Inferior parietal cortex (tissue), 1 donor: ENCODE measurements at regions not wholly inside any gene's neighbourhood (a gene's known extent, or its start where the extent isn't known, plus 50 kb on each side); places are given as distances from the start of the nearest gene placed in this dataset.

Experiments
- DNase-seq: peaks from one replicate; pipeline ENCODE4 v3.0.0-alpha.2; 2016; ENCODE audit errors: extremely low spot score

DNA sequence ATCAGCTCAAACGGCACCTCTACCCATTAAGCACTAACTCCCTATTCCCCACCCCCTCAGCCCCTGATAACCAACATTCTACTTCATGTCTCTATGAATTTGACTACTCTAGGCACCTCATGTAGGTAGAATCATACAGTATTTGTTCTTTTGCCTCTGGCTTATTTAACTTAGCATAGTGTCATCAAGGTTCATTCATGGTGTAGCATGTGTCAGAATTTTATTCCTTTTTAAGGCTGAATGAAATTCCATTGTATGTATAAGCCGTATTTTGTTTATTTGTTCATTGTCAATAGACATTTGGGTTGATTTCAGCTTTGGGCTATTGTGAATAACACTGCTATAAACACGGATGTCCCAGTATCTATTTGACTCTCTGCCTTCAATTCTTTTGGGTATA lies 794.9 kb upstream of the SOX9 start:
- DNase-seq, result no peak

DNA sequence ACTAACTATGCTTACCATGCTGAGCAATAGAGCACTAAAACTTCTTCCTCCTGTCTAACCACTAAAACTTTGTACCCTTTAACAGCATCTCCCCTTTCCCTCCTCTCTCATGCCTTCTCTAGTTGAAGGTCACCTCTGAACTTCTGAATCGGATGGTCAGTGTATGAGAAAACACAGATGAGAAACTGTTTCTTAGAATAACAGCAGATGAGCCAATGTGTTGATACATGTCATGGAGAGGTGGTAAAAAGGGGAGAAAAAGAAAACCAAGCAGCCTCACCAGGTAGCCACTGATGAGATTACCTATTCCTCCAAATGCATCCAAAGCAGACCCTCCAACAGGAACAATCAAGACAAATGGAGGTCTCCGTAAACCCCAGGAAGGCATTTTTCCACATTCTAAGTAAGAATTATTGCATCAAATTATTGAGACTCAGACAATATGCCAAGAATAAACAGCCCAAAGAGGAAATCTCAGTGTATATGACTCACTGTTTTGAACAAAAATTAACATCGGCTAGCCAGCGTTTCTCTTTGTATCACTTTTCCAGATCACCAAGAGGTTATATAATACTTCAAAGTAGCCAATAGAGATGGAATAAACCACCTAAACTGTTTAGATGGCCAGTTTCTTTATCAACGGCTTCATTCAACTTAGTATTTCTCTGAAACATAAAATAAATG lies 793.3 kb upstream of the SOX9 start:
- DNase-seq, result no peak

DNA sequence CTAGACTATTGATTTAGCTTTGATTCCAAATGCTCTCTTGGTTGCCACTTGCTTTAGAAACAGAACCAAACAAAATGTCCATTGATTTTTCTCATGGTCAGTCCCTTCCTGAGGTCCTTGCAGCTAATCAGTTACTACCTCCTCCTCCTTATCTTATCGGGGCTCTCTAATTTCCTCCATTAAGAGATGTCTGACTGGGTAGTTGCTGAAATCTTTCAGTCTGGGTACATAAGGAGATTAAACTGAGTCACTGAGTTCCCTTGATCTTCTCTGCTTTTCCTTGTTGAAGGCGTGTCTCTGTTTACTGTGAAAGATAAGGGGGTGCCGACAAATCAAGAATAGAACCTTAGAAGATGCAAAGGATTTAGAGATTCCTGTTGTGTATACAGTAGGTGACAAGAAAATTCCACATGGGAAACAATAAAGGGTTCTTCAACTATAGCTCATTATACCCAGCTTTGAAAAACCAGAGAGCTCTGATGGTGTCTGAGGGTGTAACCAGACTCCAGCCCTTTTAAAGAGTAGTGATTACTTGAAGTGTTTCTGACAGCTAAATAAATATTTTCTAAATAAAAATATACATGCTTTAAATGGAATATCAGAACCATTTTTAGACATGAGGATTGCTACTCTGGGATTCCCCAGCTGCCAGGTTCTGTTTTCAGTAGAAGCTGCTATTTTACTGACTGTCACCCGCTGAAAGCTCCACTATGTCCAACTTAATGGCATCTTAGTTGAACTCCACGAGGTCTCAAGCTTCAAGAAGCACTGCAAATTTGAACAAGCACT lies 791.3 kb upstream of the SOX9 start:
- no peak for DNase-seq

DNA sequence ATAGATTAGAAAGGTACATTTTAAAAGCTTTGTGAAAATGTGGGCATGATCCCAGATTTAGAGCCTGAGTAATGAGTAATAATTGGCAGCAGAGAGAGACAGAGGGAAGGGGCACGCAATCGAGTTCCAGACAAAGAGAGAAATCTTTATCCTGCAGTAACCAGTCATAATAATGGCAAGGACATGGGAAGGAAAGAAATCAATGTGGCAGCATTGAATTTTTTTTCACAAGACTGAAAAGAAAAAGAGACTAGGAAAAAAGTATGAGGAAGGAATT lies 790.8 kb upstream of the SOX9 start:
- no peak for DNase-seq

DNA sequence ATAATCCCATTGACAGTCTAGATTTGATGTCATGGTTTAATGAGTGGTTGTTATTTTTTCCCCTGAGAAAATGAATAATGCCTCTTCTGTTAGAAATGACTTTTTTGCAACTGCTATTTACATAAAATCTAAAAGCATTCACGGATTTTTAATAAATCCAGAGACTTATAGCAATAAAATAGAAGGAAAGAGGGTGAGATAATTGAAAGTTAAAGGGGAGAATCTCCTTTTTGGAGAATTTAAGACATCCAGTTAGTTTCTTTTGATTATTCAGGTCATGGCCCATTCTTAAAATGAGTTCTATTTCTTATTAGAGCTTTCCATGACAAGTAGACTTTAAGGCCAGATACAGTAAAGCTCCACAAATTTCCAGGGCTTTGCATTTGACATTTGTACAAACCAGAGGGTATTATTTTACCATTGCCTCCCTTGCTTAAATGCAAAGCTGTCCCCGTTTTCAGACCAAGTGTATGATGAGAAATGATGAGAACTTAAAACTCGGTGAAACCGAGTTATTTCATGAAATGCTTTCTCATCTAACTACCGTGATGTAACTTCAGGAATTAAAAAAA lies 789.0 kb upstream of the SOX9 start:
- DNase-seq, result peak; percentile 42

DNA sequence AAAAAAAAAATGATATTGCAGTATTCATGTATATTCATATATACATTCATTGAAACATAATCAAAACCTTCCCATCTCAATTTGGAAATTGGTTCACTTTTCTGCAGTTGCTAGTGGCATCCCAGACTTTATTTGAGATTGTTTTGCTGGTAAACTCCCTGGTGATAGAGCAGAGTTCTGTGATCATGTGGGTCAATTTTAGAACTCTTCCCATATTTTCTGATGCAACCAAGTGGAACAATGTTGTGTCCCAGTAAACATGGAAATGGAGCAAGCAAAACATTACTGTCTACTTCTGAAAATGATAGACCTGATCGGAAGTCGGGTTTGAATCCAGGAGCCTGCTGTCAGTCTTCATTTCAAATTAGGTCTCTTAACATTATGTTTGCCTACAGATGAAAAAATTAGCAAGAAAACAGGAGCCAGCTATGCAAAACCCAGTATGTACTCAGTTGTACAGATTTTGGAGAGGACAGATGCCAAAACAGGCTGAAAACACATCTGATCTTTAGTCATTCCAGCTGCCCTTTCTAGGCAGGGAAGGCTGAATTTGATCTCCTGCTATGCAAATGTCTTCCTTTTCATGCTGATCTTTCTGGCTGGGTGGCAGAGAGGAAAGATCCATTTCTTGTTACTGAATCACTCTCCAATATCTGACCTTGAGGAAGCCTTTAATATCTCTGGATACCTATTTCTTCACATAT lies 786.6 kb upstream of the SOX9 start:
- no peak for DNase-seq

DNA sequence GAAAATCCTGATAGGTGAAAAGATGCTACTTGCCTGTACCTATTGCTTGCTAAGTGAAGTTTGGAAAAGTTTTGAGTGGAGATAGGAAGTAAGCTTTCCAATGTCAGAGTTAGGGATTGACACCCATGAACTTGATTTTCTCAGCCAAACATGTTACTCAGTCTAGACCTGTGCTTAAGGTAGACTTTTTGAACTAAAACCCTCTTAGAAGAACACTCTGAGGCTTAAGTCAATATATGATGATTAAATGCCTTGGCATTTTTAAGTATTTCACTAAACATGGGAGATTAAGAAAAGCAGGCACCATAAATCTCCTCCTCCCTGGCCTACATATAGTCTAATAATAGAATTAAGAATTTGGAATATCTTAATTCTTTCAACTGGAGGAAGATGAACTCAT lies 785.6 kb upstream of the SOX9 start:
- no peak for DNase-seq

DNA sequence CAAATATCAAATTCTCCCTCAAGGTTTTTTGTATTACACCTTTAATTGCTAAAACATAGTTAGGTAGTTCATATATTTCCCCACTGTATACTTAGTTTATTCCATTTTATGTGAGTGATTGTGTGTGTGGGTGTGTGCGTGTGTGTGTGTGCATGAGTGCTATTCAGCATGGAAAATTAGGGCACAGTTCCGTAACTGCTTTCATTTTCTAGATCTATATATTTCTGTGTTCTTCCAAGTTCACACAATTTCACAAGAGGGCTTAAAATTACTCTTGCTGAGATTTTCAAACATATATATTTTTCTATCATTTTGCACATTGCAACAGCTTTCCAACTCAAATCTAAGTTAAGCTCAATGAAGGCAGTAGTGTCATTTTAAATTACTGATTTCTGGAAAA lies 782.9 kb upstream of the SOX9 start:
- DNase-seq, result no peak

DNA sequence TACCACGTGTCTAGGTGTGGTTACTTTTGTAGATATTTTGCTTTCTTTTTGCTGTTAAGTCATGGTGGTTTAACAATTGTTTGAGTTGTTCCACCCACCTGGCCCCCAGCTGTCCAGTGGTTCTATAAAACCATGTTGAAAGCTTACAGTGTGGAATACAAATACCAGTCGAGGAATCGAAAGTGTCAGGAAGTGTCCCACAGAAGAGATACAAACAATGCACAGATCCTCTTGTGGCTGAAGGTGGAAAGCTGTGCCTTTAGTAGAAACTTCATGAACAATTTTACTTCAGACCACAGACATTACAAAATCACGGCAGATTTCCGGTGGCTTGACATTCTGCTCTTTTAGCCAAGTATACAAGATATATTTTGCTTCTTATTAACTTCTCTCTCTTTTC lies 782.4 kb upstream of the SOX9 start:
- DNase-seq, result no peak

DNA sequence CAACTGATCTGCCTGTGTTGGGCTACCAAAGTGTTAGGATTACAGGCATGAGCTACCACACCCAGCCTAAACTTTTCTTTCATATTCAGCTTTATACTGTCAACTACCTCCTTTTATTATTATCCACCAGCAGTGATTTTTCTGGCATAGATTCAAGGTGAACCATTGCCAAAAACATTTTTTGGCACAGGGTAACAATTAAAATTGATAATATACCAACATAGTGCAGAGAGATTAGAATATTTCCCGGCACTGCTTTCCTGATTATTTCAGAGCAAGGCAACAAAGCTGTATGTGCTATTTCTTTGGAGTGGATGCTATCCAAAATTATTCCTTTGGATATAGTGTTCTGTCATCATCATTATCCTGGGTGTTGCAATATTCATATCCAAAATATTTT lies 781.6 kb upstream of the SOX9 start:
- no peak for DNase-seq

DNA sequence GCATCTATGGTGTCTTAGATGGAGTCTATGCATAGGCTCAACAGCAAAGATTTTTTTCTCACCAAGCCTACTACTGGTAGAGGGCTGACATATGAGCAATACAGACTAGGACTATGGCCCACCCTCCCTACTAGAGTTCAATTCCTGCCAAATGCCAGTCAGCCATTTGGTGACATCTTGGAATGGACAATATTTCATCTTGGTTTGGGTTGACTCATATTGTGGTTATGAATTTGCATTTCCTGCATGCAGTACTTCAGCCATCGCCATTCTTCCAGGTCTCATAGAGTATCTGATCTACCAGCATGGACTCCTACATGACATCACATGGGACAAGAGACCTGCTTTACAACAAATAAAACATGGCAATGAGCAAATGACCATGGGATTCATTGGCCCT lies 778.1 kb upstream of the SOX9 start:
- DNase-seq, result no peak

DNA sequence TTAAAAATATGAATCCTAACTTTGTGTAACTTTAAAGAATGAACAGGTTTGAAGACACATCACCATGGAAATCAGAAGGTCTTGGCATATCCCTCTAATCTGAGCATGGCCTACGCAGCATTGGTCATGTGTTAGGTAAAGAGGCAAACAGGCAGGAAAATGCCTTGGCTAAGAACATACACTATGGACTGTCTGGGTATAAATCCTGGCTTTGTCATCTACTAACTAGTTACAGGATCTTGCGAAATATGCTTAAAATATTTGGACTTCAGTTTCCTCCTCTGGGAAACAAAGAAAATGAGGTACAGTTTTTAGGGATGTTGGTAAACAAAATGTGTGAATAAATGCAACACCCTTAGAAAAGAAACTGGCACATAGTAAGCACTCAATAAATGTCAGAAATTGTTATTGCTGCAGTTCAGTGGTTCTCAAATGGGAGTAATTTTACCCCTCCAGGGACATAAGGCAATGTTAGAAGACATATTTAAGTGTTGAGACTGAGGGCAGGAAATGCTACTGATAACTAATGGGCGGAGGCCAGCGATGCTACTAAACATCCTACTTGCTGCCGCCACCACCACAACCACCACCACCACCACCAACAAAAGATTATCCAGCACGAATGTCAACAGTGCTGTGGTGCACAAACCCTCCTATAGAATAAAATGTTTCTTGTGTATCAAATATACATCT lies 770.8 kb upstream of the SOX9 start:
- no peak for DNase-seq

DNA sequence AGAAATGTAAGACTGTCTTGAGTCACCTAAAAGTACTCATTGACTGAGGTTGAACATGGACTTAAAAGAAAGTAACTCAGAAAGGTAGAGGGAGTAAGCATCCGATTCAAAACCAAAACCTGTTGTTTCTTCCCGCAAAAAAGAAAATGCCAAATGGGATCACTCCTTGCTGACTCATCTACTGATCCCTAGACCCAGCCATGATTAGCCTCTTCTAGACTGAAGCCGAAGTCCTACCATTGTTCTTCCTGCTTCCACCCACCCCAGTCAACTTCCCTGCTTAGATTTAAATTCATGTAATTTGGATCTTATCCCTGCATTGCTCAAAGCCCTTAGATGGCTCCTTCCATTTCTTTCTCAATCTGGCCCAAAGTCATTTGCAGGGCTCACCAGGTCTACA lies 760.5 kb upstream of the SOX9 start:
- no peak for DNase-seq

DNA sequence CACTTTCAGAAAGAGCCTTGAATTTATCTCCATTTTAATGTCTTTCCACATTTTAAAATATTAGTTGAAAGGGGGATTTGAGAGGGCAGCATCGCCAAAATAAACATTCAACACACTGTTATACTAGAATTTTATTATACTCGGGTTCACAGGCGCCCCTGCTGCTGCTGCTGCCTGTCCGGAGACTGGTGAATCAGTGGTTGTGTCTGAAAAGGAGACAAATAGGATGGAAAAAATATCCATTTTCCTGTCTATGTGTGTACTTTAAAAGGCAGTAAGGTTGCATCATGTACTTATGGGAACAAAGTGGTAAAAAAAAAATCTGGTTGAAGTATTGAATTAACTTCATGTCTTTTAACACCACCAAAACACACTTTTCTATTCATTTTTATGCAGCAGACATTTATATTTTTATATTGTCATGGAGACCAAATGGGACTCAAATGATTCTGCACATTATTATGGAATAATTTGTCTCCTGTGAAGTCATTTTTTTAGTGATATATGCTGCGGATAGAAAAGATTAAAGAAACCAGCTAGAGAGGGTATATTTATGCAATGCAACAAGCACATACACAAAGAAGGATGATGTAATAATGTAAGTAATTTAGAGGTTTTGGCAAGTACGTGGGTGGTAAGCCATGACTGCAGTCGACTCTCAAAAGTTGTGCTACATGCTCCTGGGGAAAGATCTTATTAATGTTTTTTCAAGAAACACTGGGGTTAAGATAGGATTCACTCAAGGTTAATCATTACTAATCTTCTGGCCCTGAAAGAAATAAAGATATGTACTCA lies 759.0 kb upstream of the SOX9 start:
- DNase-seq, result no peak

DNA sequence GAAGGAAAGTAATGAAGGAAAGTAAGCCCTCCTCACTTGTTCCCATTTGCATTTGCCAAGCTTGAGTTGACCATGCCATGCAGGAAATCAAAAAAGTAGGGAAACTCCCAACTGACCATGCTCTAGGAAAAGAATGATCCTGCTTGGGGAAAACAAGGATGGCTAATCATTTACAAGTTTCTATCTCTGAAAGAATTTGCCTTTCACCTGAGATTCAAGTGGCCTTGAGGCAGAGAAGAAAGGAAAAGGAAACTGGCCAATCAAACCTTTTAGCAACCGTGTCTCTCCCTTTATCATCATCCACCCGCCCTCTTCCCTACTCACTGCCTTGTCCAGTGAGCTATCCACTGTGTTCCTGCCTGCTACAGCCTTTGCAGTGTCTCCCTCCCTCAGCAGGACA lies 757.2 kb upstream of the SOX9 start:
- no peak for DNase-seq

DNA sequence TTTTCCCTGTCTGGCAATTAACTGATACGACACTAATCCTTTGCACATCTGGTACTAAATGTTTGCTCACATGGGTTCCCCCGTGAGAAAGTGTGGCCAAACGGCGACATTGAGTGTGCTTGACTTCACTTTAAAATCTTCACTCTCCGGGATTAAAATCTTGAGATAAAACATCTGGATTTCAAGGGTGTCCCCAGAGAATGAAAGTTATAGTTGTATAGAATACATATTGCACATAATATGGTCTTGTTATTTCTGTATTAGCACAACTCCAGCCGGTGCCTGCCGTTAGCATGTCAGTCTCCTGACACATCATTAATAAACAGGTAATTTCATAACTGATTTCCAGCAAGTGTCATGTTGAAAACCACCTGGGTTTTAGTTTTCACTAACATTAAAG lies 749.0 kb upstream of the SOX9 start:
- no peak for DNase-seq

DNA sequence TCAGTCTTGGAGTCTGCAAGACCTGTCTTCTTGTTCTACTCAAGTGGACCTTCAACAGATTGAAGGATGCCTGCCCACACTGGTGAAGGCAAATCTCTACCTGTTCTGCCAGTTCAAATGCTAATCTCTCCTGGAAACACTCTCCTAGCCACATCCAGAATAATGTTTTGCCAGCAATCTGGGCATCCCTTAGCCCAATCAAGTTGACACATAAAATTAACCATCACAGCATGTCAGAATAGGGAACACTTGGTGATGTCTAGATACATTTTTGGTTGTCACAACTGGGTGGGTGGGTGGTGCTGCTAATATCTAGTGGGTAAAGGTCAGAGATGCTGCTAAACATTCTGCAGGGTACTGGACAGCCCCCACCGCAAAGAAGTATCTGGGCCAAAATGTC lies 744.9 kb upstream of the SOX9 start:
- DNase-seq, result no peak

DNA sequence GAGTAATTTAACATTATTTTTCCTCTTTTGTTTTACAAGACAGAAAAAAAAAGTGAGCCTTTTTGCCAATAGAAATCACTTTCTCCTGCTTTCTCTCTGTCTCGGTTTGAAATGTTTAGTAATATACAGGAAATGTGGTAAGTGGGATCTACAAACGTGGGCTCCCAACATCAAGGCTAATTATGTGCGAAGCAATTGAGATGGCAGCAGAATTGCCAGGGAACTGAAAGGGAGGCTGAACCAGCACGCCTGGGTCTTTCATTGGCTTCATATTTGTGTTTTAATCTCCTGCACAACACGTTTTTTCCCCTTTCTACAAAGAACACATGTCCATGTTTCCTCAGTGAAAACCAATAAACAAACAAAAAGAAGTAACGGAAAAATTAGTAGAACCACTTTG lies 743.9 kb upstream of the SOX9 start:
- DNase-seq, result no peak

DNA sequence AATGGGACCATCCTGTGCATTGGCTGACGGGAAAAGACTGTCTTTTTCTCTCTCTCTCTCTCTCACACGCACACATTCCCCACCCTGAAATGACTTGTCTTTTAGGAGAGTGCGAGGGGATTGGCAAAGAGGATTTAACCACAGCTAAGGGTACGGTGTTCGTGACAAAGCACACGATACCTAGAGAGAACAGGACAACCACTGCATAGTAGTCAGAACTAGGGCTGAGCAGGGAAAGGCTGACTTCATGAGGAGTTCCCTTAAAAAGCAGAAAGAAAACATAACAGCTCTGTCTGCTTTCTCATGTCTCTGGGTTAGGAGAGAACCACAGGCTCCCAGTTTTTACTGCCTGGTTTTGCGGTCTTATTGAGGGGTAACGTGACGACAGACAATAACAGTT lies 742.8 kb upstream of the SOX9 start:
- no peak for DNase-seq

DNA sequence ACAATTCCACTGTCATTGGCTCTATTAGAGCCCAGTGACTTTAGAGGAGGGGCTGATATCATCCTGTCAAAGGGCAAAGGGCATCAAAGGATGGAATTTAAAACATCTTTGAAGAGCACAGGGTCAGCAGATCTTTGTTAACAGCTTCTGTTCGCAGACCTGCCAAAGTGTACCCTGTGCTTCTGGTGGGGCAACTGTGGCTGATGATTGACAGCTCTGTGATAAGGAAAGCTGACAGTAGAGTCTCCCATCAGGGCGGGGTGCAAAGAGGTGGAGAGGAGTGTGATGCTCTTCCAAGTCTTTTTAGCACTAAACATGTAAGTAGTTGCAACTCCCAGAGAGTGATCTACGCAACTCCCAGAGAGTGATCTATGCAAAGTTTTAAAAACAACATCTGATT lies 742.1 kb upstream of the SOX9 start:
- DNase-seq, result no peak

DNA sequence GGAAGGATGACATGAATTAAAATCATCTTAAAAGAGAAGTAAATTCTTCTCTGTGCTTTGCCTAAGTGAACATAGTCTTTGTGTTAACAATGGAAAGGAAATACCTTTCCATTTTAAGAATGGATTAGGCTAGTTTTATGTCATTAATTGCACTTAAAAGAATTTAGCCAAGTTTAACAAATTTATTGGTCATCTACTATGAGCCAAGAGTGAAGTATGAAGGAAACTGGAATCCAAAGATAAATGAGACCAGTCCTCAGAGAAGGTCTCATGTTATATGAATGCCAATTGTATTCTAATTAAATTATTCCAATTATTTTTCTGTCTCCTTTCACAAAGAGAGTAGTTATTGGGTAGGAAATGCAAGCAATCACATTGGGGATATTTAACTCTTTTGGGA lies 741.3 kb upstream of the SOX9 start:
- DNase-seq, result no peak

DNA sequence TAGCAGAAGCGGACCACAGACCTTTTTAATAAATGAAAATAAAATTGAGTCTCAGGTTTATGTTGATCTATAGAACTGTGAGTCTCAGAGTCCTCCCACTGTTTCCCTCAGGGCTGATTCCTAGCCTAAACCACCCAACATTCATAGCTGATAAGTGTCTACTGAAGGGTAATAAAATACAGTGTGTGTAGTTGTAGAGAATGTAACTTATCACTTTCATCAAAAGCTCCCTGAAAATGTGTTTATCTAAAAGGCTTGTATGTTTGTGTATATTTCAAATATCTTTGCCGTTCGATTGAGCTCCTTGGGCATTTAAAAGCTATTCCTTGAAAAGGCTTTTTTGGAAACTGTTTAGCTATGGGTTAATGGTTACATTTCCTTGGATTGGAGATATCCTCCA lies 740.3 kb upstream of the SOX9 start:
- no peak for DNase-seq
